ENCODE measurements at regions not wholly inside any gene's neighbourhood (a gene's known extent, or its start where the extent isn't known, plus 50 kb on each side); places are given as distances from the start of the nearest gene placed in this dataset.

DNA sequence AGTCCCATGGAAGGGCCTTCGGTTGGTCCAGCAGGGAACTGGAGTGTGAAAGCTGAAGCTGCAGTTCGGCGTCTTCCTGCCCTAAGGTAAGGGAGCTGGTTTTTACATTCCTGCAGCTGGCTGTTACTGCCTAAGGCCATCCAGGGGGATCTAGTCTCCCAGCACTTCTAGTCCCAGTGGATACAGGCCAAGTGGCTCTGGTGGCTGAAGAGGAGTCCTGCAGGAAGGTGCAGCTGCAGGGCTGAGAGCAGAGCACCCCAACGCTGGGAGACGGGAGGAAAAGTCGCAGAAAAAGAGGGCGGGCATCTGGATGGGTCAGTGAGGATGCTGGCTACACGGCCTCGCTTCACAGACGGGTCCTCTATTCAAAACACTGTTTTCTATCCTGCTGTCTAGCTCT, 225.0 kb upstream of the HS6ST1 start:
- DNase-seq, result no peak

DNA sequence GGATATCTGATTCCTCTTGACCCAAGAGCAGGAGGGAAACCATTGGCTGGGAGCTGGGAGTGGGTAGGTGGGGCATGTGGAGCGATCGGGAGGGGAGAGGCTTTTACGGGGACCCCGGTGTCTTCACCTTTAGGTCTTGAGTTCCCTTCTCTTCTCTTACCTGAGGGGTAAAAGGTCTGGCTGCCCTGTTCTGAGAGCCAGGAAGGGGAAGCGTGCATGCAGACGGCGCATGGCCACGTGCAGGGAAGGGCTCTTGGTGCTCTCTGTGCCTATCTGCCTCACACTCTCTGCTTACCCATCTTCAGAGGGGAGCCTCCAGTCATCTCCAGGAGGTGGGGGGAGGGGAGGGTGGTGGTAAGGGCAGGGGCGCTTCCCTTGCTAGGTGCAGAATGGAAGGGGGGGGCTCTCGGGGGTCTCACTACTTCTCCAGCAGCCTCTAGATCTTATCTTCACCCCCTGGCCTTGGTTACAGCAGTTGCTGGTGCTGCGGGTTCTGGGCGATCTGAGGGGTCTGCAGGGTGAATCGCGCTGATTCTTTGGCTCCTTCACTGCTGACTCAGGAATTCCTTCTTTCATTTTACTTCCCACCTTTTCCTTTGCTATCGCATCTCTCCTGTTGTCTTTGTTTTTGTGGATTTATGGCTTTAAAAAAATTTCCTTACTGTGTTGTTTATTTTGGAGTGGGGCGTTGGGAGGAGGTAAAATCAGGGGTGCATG, 225.8 kb upstream of the HS6ST1 start:
- DNase-seq, result no peak

GRCh38 chr2:128545085-128545484, 226.4 kb upstream of the HS6ST1 start:
- DNase-seq, result no peak

DNA sequence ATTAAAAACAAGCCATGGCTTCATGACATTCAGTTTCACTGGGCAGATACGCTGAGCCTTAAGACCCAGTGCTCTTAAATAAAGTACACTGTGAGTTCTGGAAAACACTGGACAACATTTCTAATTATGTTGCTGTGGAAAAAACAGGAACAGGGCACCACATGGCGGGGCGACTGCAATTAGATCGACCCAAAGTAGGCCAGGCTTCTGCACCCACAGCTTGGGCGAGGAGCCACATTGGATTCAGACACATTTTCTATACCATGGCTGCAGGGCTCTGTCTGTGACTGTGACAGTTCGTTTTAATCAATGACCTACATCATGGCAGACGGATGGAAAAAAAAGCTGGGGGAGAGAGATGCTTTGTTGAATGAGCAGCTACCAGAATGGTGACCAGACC, 227.2 kb upstream of the HS6ST1 start:
- DNase-seq, result no peak

DNA sequence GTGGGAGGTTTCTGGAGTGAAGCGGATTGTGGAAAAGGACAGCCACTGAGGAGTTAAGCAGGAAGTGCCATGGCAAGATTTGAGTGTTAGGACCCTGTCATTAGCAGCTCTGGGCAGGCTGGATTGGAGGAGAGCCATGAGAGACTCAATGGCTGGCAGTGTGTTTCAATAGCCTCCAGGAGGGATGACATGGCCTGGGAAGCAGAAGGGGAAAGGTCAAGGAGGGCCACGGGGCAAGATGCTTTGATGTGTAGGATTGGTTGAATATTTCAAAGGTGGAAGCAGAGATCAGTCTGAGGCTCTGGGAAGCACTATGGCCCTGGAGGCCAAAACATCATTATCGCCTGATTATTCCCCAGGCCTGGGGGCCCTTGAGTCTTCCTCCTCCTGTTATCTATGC, 229.0 kb upstream of the HS6ST1 start:
- no peak for DNase-seq

DNA sequence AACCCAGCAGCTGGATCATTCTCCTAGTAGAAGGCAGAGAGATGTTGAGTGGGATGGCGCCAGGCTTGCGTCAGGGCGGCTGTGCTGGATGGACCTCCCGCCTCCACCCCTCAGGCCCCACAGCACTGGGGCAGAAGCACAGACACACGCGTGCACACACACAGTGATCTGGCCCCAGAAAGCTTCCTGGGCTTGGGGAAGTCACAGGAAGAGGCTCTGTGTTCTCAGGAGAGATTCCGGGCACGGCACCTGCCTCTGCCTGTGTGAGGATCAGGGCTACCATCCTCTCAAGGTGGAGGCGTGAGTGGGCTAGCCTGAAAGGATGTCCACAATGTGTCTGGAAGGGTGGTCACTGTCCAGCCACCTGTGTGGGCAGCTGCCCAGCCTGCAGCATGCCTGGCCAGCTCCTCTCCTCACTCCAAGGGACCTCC, 229.8 kb upstream of the HS6ST1 start:
- no peak for DNase-seq

DNA sequence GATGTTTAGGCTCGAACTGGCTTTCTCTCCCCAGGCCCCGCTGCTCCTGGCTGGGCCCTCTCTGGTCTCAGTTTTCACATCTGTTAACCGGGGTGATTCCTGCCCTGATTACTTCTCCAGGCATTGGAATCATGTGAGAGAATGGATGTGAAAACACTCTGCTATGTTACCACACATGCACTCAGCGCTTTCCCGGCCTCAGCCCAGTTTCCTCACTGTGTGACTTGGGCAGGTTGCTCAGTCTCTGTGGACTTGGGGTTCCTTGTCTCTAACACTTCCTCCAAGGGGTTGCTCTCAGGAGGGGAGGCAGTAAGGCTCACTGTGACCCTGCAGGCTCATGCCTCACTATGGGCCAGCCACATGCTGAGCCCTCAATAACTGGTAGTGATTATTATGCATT, 230.4 kb upstream of the HS6ST1 start:
- DNase-seq, result no peak

DNA sequence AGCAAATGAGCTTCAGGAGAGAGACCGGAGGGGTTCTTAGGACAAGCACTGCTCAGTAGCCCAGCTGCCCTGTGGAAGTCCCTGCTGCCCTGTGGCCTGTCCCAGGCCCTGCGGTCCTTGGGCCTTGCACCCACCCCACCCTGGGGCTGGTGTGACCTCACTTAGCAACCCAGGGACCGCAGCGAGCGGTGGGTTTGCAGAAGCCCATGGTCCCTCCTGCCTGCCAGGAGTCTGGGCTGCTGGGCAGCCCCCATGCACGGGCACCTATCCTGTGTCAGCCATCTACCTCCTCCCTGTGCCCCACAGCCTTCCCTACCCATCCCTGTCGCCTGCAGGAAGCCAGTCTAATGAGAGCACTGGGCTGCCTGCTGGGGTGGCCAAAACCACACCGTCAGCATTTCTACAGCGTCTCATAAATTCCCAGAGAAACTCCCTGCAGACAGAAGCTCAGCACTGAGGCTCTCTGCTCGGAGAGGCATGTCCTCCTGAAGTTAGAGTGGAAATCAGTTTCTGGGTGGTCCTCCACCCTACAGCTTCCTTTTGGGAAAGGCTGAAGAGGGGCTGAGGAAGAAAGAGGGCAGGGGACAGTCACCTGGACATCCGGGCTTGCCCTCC, 231.1 kb upstream of the HS6ST1 start:
- DNase-seq, result no peak

DNA sequence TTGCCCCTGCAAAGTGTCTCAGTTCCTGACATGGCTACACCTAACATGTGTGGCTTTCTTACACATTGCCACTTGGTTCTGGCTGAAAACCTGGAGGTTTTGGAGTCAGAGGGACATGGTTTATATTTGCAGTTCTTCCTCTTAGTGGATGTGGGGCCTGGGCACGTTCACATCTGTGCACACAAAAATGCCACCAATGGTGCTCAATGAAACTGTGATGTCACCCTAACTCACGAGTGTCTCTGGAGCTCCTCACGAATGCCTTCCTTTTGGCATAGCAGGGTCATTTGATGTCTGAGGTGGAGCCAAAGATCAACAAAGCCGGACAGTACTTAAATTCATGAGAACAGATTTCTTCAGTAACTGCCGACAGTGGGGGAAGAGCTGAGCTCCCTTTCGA, 231.7 kb upstream of the HS6ST1 start:
- DNase-seq, result no peak

GRCh38 chr2:128550801-128551416, 232.2 kb upstream of the HS6ST1 start:
- DNase-seq, result no peak

- no peak for DNase-seq
Measured at GRCh38 chr2:128551435-128551834, 232.8 kb upstream of the HS6ST1 start.

DNA sequence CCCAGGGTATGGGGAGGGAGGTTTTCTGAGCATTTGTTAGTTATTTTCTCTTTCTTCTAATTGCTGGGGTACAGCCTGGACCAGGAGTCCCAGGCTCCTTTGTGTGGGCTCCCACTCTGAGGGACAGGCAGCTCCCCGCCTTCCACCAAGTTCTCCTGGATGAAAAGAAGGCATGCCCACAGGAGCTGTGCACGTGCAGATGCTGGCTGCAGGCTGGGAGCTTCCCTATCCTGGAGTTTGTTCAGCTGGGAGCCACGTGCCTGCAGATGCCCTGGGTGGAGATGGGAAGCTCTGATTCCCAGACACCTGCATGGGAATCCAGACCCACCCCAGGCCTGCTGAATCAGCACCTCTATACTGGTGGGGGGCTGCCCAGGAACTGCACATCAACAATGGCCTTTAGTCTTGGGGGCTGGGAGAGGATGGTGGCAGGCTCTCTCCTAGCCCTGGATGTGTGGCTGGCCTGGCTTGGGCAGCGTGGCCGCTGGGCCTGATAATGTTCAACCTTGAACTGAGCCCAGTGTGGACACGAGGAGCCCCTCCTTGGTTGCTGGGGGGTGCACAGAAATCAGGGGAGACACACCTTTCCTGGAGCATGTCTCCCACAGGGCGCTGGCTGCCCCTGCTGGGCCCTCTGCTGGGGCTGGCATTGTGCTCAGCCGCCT, 233.6 kb upstream of the HS6ST1 start:
- no peak for DNase-seq

GRCh38 chr2:128552806-128553551, 234.3 kb upstream of the HS6ST1 start:
- no peak for DNase-seq

DNA sequence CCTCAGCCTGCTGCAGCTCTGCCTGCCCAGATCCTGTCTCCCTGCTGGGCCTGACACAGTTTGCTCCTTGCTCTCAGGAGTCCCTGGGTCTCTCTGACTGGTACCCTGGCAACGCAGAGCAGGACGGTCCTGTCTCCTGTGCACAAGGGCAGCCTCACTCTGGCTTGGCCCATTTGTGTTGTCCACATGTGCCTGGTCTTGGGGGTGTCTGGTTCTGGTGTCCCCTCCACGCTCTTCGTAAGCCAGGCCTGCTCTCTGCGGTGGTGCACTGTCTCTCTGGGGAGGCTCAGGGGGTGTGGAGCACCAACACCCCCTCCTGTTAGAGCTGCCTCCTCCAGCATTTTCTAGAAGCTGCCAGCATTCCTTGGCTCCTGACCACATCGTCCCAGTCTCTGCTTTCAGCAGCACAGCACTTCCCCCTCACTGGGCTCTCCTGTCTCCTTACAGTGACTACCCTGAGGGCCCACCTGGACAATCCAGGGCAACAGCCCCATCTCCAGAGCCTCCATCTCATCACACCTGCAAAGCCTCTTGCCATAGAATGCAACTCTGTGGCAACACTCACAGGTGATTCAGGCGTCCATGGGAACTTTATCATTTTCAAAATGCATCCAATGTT, 235.6 kb upstream of the HS6ST1 start:
- no peak for DNase-seq

GRCh38 chr2:128555433-128555832, 236.8 kb upstream of the HS6ST1 start:
- no peak for DNase-seq

- no peak for DNase-seq
Measured at GRCh38 chr2:128556089-128556488, 237.4 kb upstream of the HS6ST1 start.

- DNase-seq, result no peak
Measured at GRCh38 chr2:128556633-128557032, 238.0 kb upstream of the HS6ST1 start.

DNA sequence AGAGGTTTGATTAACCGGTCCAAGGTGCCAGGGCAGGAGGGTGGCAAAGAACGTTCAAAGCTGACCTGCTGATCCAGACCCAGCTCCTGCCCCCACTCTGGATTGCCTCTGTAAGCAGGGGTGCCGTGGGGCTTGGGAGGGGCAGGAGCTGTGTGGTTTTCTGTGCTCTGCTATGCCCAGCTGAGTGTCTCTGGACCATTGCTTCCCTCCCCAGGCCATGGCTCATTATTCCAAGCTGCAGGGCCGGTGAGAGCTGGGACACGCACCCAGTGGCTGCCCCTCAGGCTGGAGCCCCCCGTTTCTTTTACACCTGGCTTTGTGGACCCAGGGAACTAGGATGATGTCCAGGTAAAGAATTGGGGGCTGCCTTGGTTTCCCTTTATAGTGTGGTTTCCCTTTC, 238.4 kb upstream of the HS6ST1 start:
- DNase-seq, result no peak

DNA sequence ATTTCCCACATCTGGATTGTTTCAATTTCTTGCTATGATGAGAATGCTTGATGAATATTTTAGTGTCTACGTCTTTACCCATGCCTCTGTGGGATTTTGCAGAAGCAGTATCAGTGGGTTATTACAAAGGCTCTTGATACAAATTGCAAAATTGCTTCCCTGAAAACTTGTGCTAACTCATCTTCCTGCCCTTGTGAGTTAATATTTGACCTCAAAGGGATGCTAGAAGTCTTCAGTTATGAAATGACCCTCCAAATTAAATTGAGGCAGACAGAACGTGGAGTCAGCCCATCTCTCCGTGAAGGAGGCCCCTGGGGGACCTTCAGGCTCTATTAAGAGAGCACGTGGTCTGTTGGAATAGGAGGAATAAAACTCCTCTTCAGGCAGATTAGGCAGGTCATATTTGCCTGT, 239.2 kb upstream of the HS6ST1 start:
- no peak for DNase-seq

- no peak for DNase-seq
Measured at GRCh38 chr2:128558441-128558840, 239.8 kb upstream of the HS6ST1 start.

DNA sequence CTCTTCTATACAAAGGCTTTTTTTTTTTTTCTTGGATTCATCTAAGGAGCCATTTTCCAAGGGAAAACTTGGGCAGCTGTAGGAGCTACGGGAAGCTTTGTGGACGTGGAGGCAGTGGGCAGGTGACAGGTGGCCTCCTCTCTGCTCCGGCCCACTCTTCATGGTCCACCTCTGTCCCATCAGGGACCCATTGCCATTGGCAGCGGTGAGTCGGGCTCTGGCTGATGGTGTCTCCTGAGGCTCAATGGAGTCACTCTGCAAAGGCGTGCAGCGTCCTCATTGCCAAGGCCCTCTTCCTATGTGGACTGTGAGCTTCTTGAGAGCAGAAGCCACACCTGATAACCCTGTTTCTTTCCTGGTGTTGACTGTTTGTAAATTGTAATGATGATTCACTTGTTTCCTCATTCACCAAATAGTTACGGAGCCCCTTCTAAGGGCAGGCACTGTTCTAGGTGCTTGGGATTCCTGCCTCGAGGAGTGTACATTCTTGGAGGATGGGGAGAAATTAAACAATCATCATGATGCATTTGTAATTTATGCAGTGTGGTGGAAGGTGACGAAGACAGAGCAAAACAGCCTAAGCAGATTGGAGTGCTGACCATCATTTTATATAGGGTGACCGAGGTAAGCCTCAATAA, 240.3 kb upstream of the HS6ST1 start:
- DNase-seq, result no peak
